ENCODE measurements at regions not wholly inside any gene's neighbourhood (a gene's known extent, or its start where the extent isn't known, plus 50 kb on each side); places are given as distances from the start of the nearest gene placed in this dataset.

- H3K27ac ChIP-seq (ENCODE audit: low read depth): no peak overlapping the region
- TF ChIP-seq POLR2AphosphoS5 (IDR thresholded peaks at IDR 0.05; ENCODE audit: low read depth) (no peak), JUNB (IDR thresholded peaks at IDR 0.05; ENCODE audit: unreplicated experiment) (no peak), ZNF114 (CRISPR knock-in tag; IDR thresholded peaks at IDR 0.05) (no peak), STAT1 (IDR thresholded peaks at IDR 0.05; ENCODE audit: unreplicated experiment) (no peak), ZNF462 (CRISPR knock-in tag; IDR thresholded peaks at IDR 0.05) (no peak), REST (IDR thresholded peaks at IDR 0.05; ENCODE audit: unreplicated experiment) (no peak), CREB1 (CRISPR knock-in tag; IDR thresholded peaks at IDR 0.05; ENCODE audit: low read depth) (no peak), EZH2 (IDR thresholded peaks at IDR 0.05; ENCODE audit: low read depth, unreplicated experiment) (no peak), CTCF (conservative IDR thresholded peaks at IDR 0.05; ENCODE audit: low read depth in 2 of 2) (no peak), NANOG (IDR thresholded peaks at IDR 0.05; ENCODE audit: borderline replicate concordance) (no peak), EZH2phosphoT487 (IDR thresholded peaks at IDR 0.05; ENCODE audit: unreplicated experiment) (no peak)
- H3K4me1 ChIP-seq (ENCODE audit: insufficient read depth): peaks cover 6% of the 10 kb centered on the region; the same call in 1 of the 2 replicates
- 0 out of 2 replicates have a peak overlapping the region, but pooled peaks have one; percentile 4 for H2AFZ ChIP-seq
- Mint-ChIP-seq H3K9me3 (peaks cover 57% of the 10 kb centered on the region), H3K27me3 (ENCODE audit: insufficient read depth, low read depth, poor library complexity) (no peaks in the 10 kb centered on the region), H3K4me3 (no peak overlapping the region), H3K27ac (no peak overlapping the region), H3K4me1 (no peaks in the 10 kb centered on the region), H3K36me3 (ENCODE audit: low read depth) (no peaks in the 10 kb centered on the region; the same call in 2 of the 3 replicates)
- no peak overlapping the region for H3K4me2 ChIP-seq
- H3K27me3 ChIP-seq (ENCODE audit: insufficient read depth): no peaks in the 10 kb centered on the region
- no peaks in the 10 kb centered on the region for H3K79me2 ChIP-seq (replicated peaks; ENCODE audit: insufficient read depth)
- ATAC-seq (no peak), DNase-seq (ENCODE audit: low spot score) (no peak)
- no peaks in the 10 kb centered on the region for H3F3A ChIP-seq (replicated peaks; ENCODE audit: low read depth)
- H4K20me1 ChIP-seq (replicated peaks; ENCODE audit: insufficient read depth): no peaks in the 10 kb centered on the region
- no peaks in the 10 kb centered on the region for H3K36me3 ChIP-seq (ENCODE audit: insufficient read depth)
- no peak overlapping the region for H3K4me3 ChIP-seq
- no peaks in the 10 kb centered on the region for H3K9me2 ChIP-seq (ENCODE audit: insufficient read depth)
Observed at GRCh38 chr21:24395320-24395923, 1211.9 kb downstream of the MRPL39 start.

Measured in GM23338 (cell line).